ENCODE measurements at regions not wholly inside any gene's neighbourhood (a gene's known extent, or its start where the extent isn't known, plus 50 kb on each side); places are given as distances from the start of the nearest gene placed in this dataset.

DNA sequence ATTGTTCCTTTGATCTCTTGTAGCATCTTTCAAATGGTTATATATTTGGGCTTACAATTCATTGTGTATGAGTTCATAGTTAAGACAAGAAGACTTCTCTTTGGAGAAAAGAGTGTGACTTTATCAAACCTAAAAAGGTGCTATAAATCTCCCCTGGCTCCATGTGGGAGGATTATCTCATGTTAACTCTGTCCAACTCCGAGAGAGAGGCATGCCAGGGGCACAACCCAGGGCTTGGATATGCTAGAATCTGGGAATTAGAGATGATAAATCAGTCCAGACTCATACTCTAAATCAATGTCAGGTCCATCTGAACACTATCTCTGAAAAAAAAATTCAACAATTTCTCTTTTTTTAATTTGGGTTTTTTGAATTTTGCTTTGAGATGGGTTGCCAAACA is 462.8 kb downstream of the TUSC7 start (continued):
- TF ChIP-seq PPARA (CRISPR knock-in tag; IDR thresholded peaks at IDR 0.05; ENCODE audit: borderline replicate concordance): no peak
- TF ChIP-seq OSR1 (CRISPR knock-in tag; IDR thresholded peaks at IDR 0.05): no peak
- no peak for TF ChIP-seq ISL1 (CRISPR knock-in tag; IDR thresholded peaks at IDR 0.05)

DNA sequence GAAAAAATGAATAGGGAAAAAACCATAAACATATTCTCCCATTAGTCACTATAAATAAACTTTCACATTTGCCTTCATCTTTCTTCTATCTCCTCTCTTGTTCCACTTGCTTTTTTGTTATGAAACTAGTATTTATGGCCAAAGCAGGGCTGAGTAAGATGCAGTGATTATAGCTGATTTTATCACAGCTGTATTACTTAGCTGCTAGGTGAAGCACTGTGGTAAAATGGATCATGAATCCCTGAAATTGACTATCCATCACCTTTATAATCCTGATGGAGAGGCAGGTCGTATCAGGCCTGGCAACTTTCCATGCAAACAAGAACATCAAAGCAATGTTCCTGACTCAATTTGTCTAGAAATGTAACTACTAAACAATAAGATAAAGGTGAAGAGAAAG is 471.6 kb downstream of the TUSC7 start:
- no peak for TF ChIP-seq ESRRG (CRISPR knock-in tag; IDR thresholded peaks at IDR 0.05)
- TF ChIP-seq, protein P1, sequence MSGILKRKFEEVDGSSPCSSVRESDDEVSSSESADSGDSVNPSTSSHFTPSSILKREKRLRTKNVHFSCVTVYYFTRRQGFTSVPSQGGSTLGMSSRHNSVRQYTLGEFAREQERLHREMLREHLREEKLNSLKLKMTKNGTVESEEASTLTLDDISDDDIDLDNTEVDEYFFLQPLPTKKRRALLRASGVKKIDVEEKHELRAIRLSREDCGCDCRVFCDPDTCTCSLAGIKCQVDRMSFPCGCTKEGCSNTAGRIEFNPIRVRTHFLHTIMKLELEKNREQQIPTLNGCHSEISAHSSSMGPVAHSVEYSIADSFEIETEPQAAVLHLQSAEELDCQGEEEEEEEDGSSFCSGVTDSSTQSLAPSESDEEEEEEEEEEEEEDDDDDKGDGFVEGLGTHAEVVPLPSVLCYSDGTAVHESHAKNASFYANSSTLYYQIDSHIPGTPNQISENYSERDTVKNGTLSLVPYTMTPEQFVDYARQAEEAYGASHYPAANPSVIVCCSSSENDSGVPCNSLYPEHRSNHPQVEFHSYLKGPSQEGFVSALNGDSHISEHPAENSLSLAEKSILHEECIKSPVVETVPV (CRISPR knock-in tag; IDR thresholded peaks at IDR 0.05): no peak
- no peak for TF ChIP-seq GLIS3 (CRISPR knock-in tag; IDR thresholded peaks at IDR 0.05)
- no peak for TF ChIP-seq ARNTL (CRISPR knock-in tag; IDR thresholded peaks at IDR 0.05; ENCODE audit: borderline replicate concordance, low read depth)
- no peak for TF ChIP-seq ZNF565 (CRISPR knock-in tag; conservative IDR thresholded peaks at IDR 0.05; ENCODE audit: low read depth)
- TF ChIP-seq SNAI2 (CRISPR knock-in tag; IDR thresholded peaks at IDR 0.05): no peak
- no peak for TF ChIP-seq ZFP3 (CRISPR knock-in tag; IDR thresholded peaks at IDR 0.05)
- no peak for TF ChIP-seq OSR1 (CRISPR knock-in tag; IDR thresholded peaks at IDR 0.05)
- TF ChIP-seq, protein P2, sequence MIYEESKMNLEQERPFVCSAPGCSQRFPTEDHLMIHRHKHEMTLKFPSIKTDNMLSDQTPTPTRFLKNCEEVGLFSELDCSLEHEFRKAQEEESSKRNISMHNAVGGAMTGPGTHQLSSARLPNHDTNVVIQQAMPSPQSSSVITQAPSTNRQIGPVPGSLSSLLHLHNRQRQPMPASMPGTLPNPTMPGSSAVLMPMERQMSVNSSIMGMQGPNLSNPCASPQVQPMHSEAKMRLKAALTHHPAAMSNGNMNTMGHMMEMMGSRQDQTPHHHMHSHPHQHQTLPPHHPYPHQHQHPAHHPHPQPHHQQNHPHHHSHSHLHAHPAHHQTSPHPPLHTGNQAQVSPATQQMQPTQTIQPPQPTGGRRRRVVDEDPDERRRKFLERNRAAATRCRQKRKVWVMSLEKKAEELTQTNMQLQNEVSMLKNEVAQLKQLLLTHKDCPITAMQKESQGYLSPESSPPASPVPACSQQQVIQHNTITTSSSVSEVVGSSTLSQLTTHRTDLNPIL (CRISPR knock-in tag; IDR thresholded peaks at IDR 0.05; ENCODE audit: low read depth): no peak
- no peak for TF ChIP-seq ZFP30 (CRISPR knock-in tag; IDR thresholded peaks at IDR 0.05)
- TF ChIP-seq TCF4 (CRISPR knock-in tag; IDR thresholded peaks at IDR 0.05; ENCODE audit: borderline replicate concordance): no peak
- no peak for TF ChIP-seq ZNF8 (CRISPR knock-in tag; IDR thresholded peaks at IDR 0.05)
- no peak for TF ChIP-seq PPARA (CRISPR knock-in tag; IDR thresholded peaks at IDR 0.05; ENCODE audit: borderline replicate concordance)
- no peak for TF ChIP-seq ZNF70 (CRISPR knock-in tag; IDR thresholded peaks at IDR 0.05)
- TF ChIP-seq CSDC2 (CRISPR knock-in tag; IDR thresholded peaks at IDR 0.05): no peak
- TF ChIP-seq, protein P3, sequence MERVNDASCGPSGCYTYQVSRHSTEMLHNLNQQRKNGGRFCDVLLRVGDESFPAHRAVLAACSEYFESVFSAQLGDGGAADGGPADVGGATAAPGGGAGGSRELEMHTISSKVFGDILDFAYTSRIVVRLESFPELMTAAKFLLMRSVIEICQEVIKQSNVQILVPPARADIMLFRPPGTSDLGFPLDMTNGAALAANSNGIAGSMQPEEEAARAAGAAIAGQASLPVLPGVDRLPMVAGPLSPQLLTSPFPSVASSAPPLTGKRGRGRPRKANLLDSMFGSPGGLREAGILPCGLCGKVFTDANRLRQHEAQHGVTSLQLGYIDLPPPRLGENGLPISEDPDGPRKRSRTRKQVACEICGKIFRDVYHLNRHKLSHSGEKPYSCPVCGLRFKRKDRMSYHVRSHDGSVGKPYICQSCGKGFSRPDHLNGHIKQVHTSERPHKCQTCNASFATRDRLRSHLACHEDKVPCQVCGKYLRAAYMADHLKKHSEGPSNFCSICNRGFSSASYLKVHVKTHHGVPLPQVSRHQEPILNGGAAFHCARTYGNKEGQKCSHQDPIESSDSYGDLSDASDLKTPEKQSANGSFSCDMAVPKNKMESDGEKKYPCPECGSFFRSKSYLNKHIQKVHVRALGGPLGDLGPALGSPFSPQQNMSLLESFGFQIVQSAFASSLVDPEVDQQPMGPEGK (CRISPR knock-in tag; IDR thresholded peaks at IDR 0.05; ENCODE audit: borderline replicate concordance): no peak
- TF ChIP-seq, protein P4, sequence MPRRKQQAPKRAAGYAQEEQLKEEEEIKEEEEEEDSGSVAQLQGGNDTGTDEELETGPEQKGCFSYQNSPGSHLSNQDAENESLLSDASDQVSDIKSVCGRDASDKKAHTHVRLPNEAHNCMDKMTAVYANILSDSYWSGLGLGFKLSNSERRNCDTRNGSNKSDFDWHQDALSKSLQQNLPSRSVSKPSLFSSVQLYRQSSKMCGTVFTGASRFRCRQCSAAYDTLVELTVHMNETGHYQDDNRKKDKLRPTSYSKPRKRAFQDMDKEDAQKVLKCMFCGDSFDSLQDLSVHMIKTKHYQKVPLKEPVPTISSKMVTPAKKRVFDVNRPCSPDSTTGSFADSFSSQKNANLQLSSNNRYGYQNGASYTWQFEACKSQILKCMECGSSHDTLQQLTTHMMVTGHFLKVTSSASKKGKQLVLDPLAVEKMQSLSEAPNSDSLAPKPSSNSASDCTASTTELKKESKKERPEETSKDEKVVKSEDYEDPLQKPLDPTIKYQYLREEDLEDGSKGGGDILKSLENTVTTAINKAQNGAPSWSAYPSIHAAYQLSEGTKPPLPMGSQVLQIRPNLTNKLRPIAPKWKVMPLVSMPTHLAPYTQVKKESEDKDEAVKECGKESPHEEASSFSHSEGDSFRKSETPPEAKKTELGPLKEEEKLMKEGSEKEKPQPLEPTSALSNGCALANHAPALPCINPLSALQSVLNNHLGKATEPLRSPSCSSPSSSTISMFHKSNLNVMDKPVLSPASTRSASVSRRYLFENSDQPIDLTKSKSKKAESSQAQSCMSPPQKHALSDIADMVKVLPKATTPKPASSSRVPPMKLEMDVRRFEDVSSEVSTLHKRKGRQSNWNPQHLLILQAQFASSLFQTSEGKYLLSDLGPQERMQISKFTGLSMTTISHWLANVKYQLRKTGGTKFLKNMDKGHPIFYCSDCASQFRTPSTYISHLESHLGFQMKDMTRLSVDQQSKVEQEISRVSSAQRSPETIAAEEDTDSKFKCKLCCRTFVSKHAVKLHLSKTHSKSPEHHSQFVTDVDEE (CRISPR knock-in tag; IDR thresholded peaks at IDR 0.05): no peak
- no peak for TF ChIP-seq RARB (CRISPR knock-in tag; IDR thresholded peaks at IDR 0.05)
- no peak for ATAC-seq

DNA sequence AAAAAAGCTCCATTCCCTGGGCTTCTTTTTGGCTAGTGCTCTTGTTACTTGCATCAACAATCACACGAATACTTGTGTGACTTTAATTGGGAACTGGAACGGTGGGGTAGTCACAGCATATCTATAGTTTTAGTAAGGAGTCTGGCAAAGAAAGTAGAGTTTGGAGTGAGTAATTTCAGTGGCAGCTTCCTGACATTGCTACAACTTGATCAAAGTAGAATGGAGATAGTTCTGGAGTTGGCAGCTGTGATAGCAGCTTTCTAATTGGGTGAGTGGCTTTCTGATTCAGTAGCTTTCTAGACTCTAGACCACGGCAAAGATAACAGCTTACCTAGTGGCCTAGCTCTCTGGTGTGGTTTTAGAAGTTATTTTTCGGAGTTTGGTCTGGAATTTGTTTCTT is 475.0 kb downstream of the TUSC7 start:
- TF ChIP-seq ISL1 (CRISPR knock-in tag; IDR thresholded peaks at IDR 0.05): 0 out of 2 replicates have a peak, but pooled peaks have one; percentile 13
- TF ChIP-seq, protein P3 (CRISPR knock-in tag; IDR thresholded peaks at IDR 0.05; ENCODE audit: borderline replicate concordance): no peak
- peak; percentile 80 for ATAC-seq

DNA sequence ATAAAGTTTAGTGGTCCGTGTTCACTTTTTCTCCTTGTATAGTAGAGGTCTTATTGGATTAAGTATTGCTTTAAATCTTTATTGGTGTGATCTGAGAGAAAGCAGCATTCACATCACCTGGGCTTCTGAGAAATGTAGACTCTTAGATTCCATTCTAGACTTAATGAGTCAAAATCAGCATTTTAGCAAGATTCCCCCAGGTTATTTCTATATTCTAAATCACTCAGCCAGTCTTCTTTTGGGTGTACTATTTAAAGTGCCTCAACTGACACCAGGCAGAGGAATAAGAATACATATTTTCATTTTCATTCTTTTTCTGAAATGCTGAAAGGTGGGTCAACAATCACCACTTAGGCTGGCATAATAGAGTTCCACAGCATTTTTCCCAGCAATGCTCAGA is 481.7 kb downstream of the TUSC7 start:
- no peak for TF ChIP-seq ZNF8 (CRISPR knock-in tag; IDR thresholded peaks at IDR 0.05)
- TF ChIP-seq ZNF565 (CRISPR knock-in tag; conservative IDR thresholded peaks at IDR 0.05; ENCODE audit: low read depth): no peak
- TF ChIP-seq ESRRG (CRISPR knock-in tag; IDR thresholded peaks at IDR 0.05): no peak
- TF ChIP-seq TOX (CRISPR knock-in tag; IDR thresholded peaks at IDR 0.05; ENCODE audit: borderline replicate concordance): no peak
- TF ChIP-seq, protein P3 (CRISPR knock-in tag; IDR thresholded peaks at IDR 0.05; ENCODE audit: borderline replicate concordance): no peak
- TF ChIP-seq BACH2 (CRISPR knock-in tag; IDR thresholded peaks at IDR 0.05; ENCODE audit: borderline replicate concordance): no peak
- TF ChIP-seq RARB (CRISPR knock-in tag; IDR thresholded peaks at IDR 0.05): no peak
- ATAC-seq: no peak

Data from SK-N-SH treated with all-trans-retinoic acid at 6 μM for 48 hours (cell line).